ENCODE measurements at regions not wholly inside any gene's neighbourhood (a gene's known extent, or its start where the extent isn't known, plus 50 kb on each side); places are given as distances from the start of the nearest gene placed in this dataset.
A peak's percentile ranks its signal among the peaks of the same experiment; 100 is the strongest.

GRCh38 chr2:21395366-21395765 is 271.6 kb downstream of the TDRD15 start:
- CTCF ChIA-PET, result no interaction called here
- Histone ChIP-seq H3K4me1 (ENCODE audit: control insufficient read depth in 1 of 2, insufficient read depth in 2 of 2, low read length in 2 of 2) (no peaks in the 10 kb centered on the region), H3K9ac (ENCODE audit: low read length) (no peak overlapping the region), H2AFZ (ENCODE audit: low read depth, low read length, poor library complexity, severe bottlenecking) (no peak overlapping the region), H3K27ac (ENCODE audit: low read depth, low read length) (no peak overlapping the region), H3K36me3 (ENCODE audit: control insufficient read depth in 1 of 2, insufficient read depth in 2 of 2, low read length in 2 of 2) (no peaks in the 10 kb centered on the region; a peak in 1 of 4 replicates), H3K9me3 (ENCODE audit: control insufficient read depth in 1 of 2, insufficient read depth in 1 of 2, low read depth in 1 of 2, low read length in 2 of 2) (no peaks in the 10 kb centered on the region; a peak in 1 of 4 replicates), H3K79me2 (ENCODE audit: insufficient read depth, low read length) (no peaks in the 10 kb centered on the region), H3K9me2 (ENCODE audit: insufficient read depth) (no peaks in the 10 kb centered on the region), H3K27me3 (ENCODE audit: insufficient read depth, low read length) (no peaks in the 10 kb centered on the region), H4K20me1 (ENCODE audit: insufficient read depth) (no peaks in the 10 kb centered on the region), H3K4me3 (replicated peaks in 1 of 2; ENCODE audit: low read depth in 1 of 2, low read length in 2 of 2) (no peak overlapping the region), H3K4me2 (ENCODE audit: low read length) (no peak overlapping the region)
- intact Hi-C loops (cut with micrococcal nuclease), result no loop called here
- BruUV-seq (replicated peaks), result no TSS peak
- RAD21 ChIA-PET (ENCODE audit: low non-redundant PET in 1 of 2, low total read pairs in 2 of 2, uncharacterized antibody in 2 of 2, unreplicated experiment in 2 of 2), result no interaction called here
- no peak for ATAC-seq
- TF ChIP-seq FOSL1 (IDR thresholded peaks at IDR 0.05; ENCODE audit: low read depth) (no peak), CTCF (IDR thresholded peaks at IDR 0.05 in 2 of 3, conservative IDR thresholded peaks at IDR 0.05 in 1 of 3; ENCODE audit: borderline replicate concordance in 1 of 3, insufficient read depth in 1 of 3, low read depth in 2 of 3, low read length in 2 of 3) (peak in 1 of 3 experiments; percentile 22; a peak in 1 of 6 replicates)
- DNase-seq (ENCODE audit: low read depth, low spot score), result no peak
- POLR2A ChIA-PET, result no interaction called here

- no peak for DNase-seq (ENCODE audit: low read depth, low spot score)
- H3K27me3 ChIP-seq (ENCODE audit: insufficient read depth, low read length), result no peaks in the 10 kb centered on the region
- intact Hi-C loops (cut with micrococcal nuclease), result no loop called here
- ChIA-PET POLR2A (no interaction called here), CTCF (no interaction called here), RAD21 (ENCODE audit: low non-redundant PET in 1 of 2, low total read pairs in 2 of 2, uncharacterized antibody in 2 of 2, unreplicated experiment in 2 of 2) (no interaction called here)
- H3K4me2 ChIP-seq (ENCODE audit: low read length), result no peak overlapping the region
- H3K4me1 ChIP-seq (ENCODE audit: control insufficient read depth in 1 of 2, insufficient read depth in 2 of 2, low read length in 2 of 2), result no peaks in the 10 kb centered on the region
- no peaks in the 10 kb centered on the region for H3K9me2 ChIP-seq (ENCODE audit: insufficient read depth)
- no peak overlapping the region for H3K27ac ChIP-seq (ENCODE audit: low read depth, low read length)
- H2AFZ ChIP-seq (ENCODE audit: low read depth, low read length, poor library complexity, severe bottlenecking), result no peak overlapping the region
- H4K20me1 ChIP-seq (ENCODE audit: insufficient read depth), result no peaks in the 10 kb centered on the region
- H3K79me2 ChIP-seq (ENCODE audit: insufficient read depth, low read length), result no peaks in the 10 kb centered on the region
- no peak overlapping the region for H3K4me3 ChIP-seq (replicated peaks in 1 of 2; ENCODE audit: low read depth in 1 of 2, low read length in 2 of 2)
- BruUV-seq (replicated peaks), result no TSS peak
- H3K9ac ChIP-seq (ENCODE audit: low read length), result no peak overlapping the region
- TF ChIP-seq ZNF274 (IDR thresholded peaks at IDR 0.05; ENCODE audit: low read depth, low read length) (no peak), POLR2A (IDR thresholded peaks at IDR 0.05; ENCODE audit: borderline replicate concordance, extremely low read depth, insufficient read depth, insufficient read length) (no peak), ATF3 (IDR thresholded peaks at IDR 0.05) (no peak), FOSL1 (IDR thresholded peaks at IDR 0.05; ENCODE audit: low read depth) (no peak), POLR2AphosphoS5 (IDR thresholded peaks at IDR 0.05; ENCODE audit: low read depth, low read length) (no peak), SP1 (IDR thresholded peaks at IDR 0.05; ENCODE audit: low read depth) (no peak), JUND (IDR thresholded peaks at IDR 0.05) (no peak), YY1 (IDR thresholded peaks at IDR 0.05; ENCODE audit: extremely low read depth, insufficient replicate concordance, low read depth, low read length) (no peak), ZBTB33 (IDR thresholded peaks at IDR 0.05; ENCODE audit: extremely low read depth, insufficient replicate concordance, low read length) (no peak), CTCF (IDR thresholded peaks at IDR 0.05 in 2 of 3, conservative IDR thresholded peaks at IDR 0.05 in 1 of 3; ENCODE audit: borderline replicate concordance in 1 of 3, insufficient read depth in 1 of 3, low read depth in 2 of 3, low read length in 2 of 3) (no peak), CBX3 (IDR thresholded peaks at IDR 0.05; ENCODE audit: low read depth) (no peak), RAD21 (IDR thresholded peaks at IDR 0.05; ENCODE audit: low read depth) (no peak), EZH2 (IDR thresholded peaks at IDR 0.05) (no peak), ZFX (IDR thresholded peaks at IDR 0.05) (no peak)
- H3K36me3 ChIP-seq (ENCODE audit: control insufficient read depth in 1 of 2, insufficient read depth in 2 of 2, low read length in 2 of 2), result no peaks in the 10 kb centered on the region; a peak in 1 of 4 replicates
- H3K9me3 ChIP-seq (ENCODE audit: control insufficient read depth in 1 of 2, insufficient read depth in 1 of 2, low read depth in 1 of 2, low read length in 2 of 2), result no peaks in the 10 kb centered on the region; a peak in 1 of 4 replicates
- ATAC-seq, result no peak
Observed at GRCh38 chr2:21396252-21396651, 272.5 kb downstream of the TDRD15 start.
